HCT116 (cell line): ENCODE measurements at regions not wholly inside any gene's neighbourhood (a gene's known extent, or its start where the extent isn't known, plus 50 kb on each side); places are given as distances from the start of the nearest gene placed in this dataset.

ENCODE experiments used
- ATAC-seq: fragments of 200-7000 bp; cut with Tn5 transposase; 2 replicates; pipeline ENCODE4 v1.9.1; 2020; ENCODE audit warnings: mild to moderate bottlenecking, moderate library complexity
- BruUV-seq: library from RNA; stranded (reverse); fragments of 400-500 nt; replicated peaks from 2 replicates; lab custom pipeline; 2021; lab: Mats Ljungman, UMichigan
- CTCF ChIA-PET: fragments of 300-600 bp; sonication (Branson Sonifier 250); formaldehyde crosslinking; loops from one replicate; lab custom pipeline; 2021; ENCODE audit warnings: antibody characterized with exemption; lab: Charles Lee
- POLR2A ChIA-PET: fragments of 300-600, 350-600 bp; sonication (Branson Sonifier 250); formaldehyde crosslinking; loops from one replicate; lab custom pipeline; 2021; ENCODE audit warnings: antibody characterized with exemption; lab: Charles Lee
- RAD21 ChIA-PET, 2 experiments: fragments of 300-600 bp; sonication (Branson Sonifier 250); formaldehyde crosslinking; loops; one replicate each; lab custom pipeline; 2023; ENCODE audit warnings: low total read pairs in 2 of 2; ENCODE audit not compliant: uncharacterized antibody in 2 of 2, unreplicated experiment in 2 of 2, low non-redundant PET in 1 of 2; lab: Charles Lee
- DNase-seq: peaks from one replicate; pipeline ENCODE4 v3.0.0-alpha.2; 2010; ENCODE audit warnings: low read depth, low spot score
- H2AFZ ChIP-seq: fragments of 200-600 bp; shearing (Covaris generic), sonication (generic); 2 replicates; pipeline ENCODE4 v1.6.1; 2017; ENCODE audit warnings: low read depth, mixed run types, mixed read lengths, antibody characterized with exemption, low read length; ENCODE audit not compliant: poor library complexity, severe bottlenecking
- H3K27ac ChIP-seq: 2 replicates; pipeline ENCODE4 v1.5.1; 2012; ENCODE audit warnings: low read depth, low read length
- H3K27me3 ChIP-seq: fragments of 200-600 bp; sonication (generic); 2 replicates; pipeline ENCODE4 v1.6.1; 2016; ENCODE audit warnings: mixed run types, low read length, mixed read lengths; ENCODE audit not compliant: insufficient read depth
- H3K36me3 ChIP-seq, 2 experiments: fragments of 200-500 bp in 1 of 2; fragments of 200-600 bp in 1 of 2; sonication (Bioruptor generic) in 1 of 2; sonication (generic) in 1 of 2; 2 replicates each; pipeline versions ENCODE4 v1.5.1 to v1.6.1; 2014 to 2016; ENCODE audit warnings: low read length in 2 of 2, inconsistent platforms in 1 of 2, mixed read lengths in 1 of 2, mixed run types in 1 of 2; ENCODE audit not compliant: insufficient read depth in 2 of 2, control insufficient read depth in 1 of 2
- H3K4me1 ChIP-seq, 2 experiments: fragments of 200-600 bp in 1 of 2; sonication (generic) in 1 of 2; 2 replicates each; pipeline versions ENCODE4 v1.5.1 to v1.6.1; 2012 to 2017; ENCODE audit warnings: low read length in 2 of 2, inconsistent platforms in 1 of 2, mild to moderate bottlenecking in 1 of 2, mixed read lengths in 1 of 2, mixed run types in 1 of 2, moderate library complexity in 1 of 2; ENCODE audit not compliant: insufficient read depth in 2 of 2, control insufficient read depth in 1 of 2
- H3K4me2 ChIP-seq: fragments of 200-600 bp; sonication (generic); 2 replicates; pipeline ENCODE4 v1.6.1; 2017; ENCODE audit warnings: mixed run types, low read length, mixed read lengths
- H3K4me3 ChIP-seq, 2 experiments: fragments of 200-600 bp in 1 of 2; sonication (generic) in 1 of 2; replicated peaks in 1 of 2; 2 replicates each; pipeline ENCODE4 v1.5.1; 2011 to 2016; ENCODE audit warnings: low read length in 2 of 2, control low read depth in 1 of 2, low read depth in 1 of 2, mild to moderate bottlenecking in 1 of 2, mixed read lengths in 1 of 2, mixed run types in 1 of 2
- H3K79me2 ChIP-seq: fragments of 200-600 bp; sonication (generic); 2 replicates; pipeline ENCODE4 v1.6.1; 2017; ENCODE audit warnings: mild to moderate bottlenecking, mixed run types, low read length, moderate library complexity, mixed read lengths; ENCODE audit not compliant: insufficient read depth
- H3K9ac ChIP-seq: fragments of 200-600 bp; sonication (generic); 2 replicates; pipeline ENCODE4 v1.6.1; 2016; ENCODE audit warnings: low read length, mixed read lengths
- H3K9me2 ChIP-seq: fragments of 200-600 bp; sonication (generic), shearing (Covaris generic); 2 replicates; pipeline ENCODE4 v1.6.1; 2017; ENCODE audit warnings: mixed run types, mild to moderate bottlenecking, moderate library complexity; ENCODE audit not compliant: insufficient read depth
- H3K9me3 ChIP-seq, 2 experiments: fragments of 200-500 bp in 1 of 2; fragments of 200-600 bp in 1 of 2; sonication (Bioruptor generic) in 1 of 2; sonication (generic) in 1 of 2; 2 replicates each; pipeline ENCODE4 v1.6.1; 2014 to 2017; ENCODE audit warnings: low read length in 2 of 2, mixed read lengths in 2 of 2, inconsistent platforms in 1 of 2, low read depth in 1 of 2, mild to moderate bottlenecking in 1 of 2, mixed run types in 1 of 2, moderate library complexity in 1 of 2; ENCODE audit not compliant: control insufficient read depth in 1 of 2, insufficient read depth in 1 of 2
- H4K20me1 ChIP-seq: fragments of 200-600 bp; sonication (generic), shearing (Covaris generic); 2 replicates; pipeline ENCODE4 v1.6.1; 2017; ENCODE audit warnings: mixed run types, mild to moderate bottlenecking, moderate library complexity; ENCODE audit not compliant: insufficient read depth
- CBX3 ChIP-seq: IDR thresholded peaks from 2 replicates; pipeline ENCODE4 v1.6.1; 2012; ENCODE audit warnings: low read depth
- CEBPB ChIP-seq: IDR thresholded peaks from 2 replicates; pipeline ENCODE4 v1.6.1; 2012; ENCODE audit warnings: low read depth
- CTCF ChIP-seq, 3 experiments: fragments of 200-600 bp in 1 of 3; sonication (generic) in 1 of 3; IDR thresholded peaks in 2 of 3; conservative IDR thresholded peaks in 1 of 3; 2 replicates each; pipeline ENCODE4 v1.5.1; 2012 to 2017; ENCODE audit warnings: low read depth in 2 of 3, low read length in 2 of 3, antibody characterized with exemption in 1 of 3, borderline replicate concordance in 1 of 3, control low read depth in 1 of 3, mild to moderate bottlenecking in 1 of 3, mixed read lengths in 1 of 3, mixed run types in 1 of 3, moderate library complexity in 1 of 3; ENCODE audit not compliant: insufficient read depth in 1 of 3
- EGR1 ChIP-seq: IDR thresholded peaks from 2 replicates; pipeline ENCODE4 v1.6.1; 2012; ENCODE audit warnings: low read depth
- ELF1 ChIP-seq: IDR thresholded peaks from 2 replicates; pipeline ENCODE4 v1.6.1; 2012; ENCODE audit warnings: low read depth, borderline replicate concordance
- EZH2 ChIP-seq: fragments of 200-600 bp; sonication (generic); IDR thresholded peaks from 2 replicates; pipeline ENCODE4 v1.6.1; 2017; ENCODE audit warnings: antibody characterized with exemption, mixed run types
- EZH2phosphoT487 ChIP-seq: fragments of 200-600 bp; IDR thresholded peaks from 2 replicates; pipeline ENCODE4 v1.6.1; 2018; ENCODE audit warnings: antibody characterized with exemption, borderline replicate concordance
- JUND ChIP-seq: IDR thresholded peaks from 2 replicates; pipeline ENCODE4 v1.6.1; 2012
- MAX ChIP-seq: IDR thresholded peaks from 2 replicates; pipeline ENCODE4 v1.6.1; 2012
- POLR2A ChIP-seq: IDR thresholded peaks from 2 replicates; pipeline ENCODE4 v1.7.0; 2011; ENCODE audit warnings: borderline replicate concordance; ENCODE audit not compliant: insufficient read depth, insufficient read length; ENCODE audit errors: extremely low read depth
- RAD21 ChIP-seq: IDR thresholded peaks from 2 replicates; pipeline ENCODE4 v1.6.1; 2012; ENCODE audit warnings: low read depth, mild to moderate bottlenecking
- SIN3A ChIP-seq: IDR thresholded peaks from 2 replicates; pipeline ENCODE4 v1.6.1; 2012; ENCODE audit warnings: low read depth
- SP1 ChIP-seq: IDR thresholded peaks from 2 replicates; pipeline ENCODE4 v1.6.1; 2012; ENCODE audit warnings: low read depth
- SRF ChIP-seq: IDR thresholded peaks from 2 replicates; pipeline ENCODE4 v1.6.1; 2012; ENCODE audit warnings: low read depth
- TCF7L2 ChIP-seq: IDR thresholded peaks from 2 replicates; pipeline ENCODE4 v1.7.0; 2011; ENCODE audit warnings: borderline replicate concordance, inconsistent platforms; ENCODE audit not compliant: insufficient read depth, insufficient read length; ENCODE audit errors: extremely low read depth
- YY1 ChIP-seq: IDR thresholded peaks from 2 replicates; pipeline ENCODE4 v1.6.1; 2011; ENCODE audit warnings: low read length, low read depth, moderate library complexity, mild to moderate bottlenecking; ENCODE audit not compliant: insufficient replicate concordance; ENCODE audit errors: extremely low read depth
- ZFX ChIP-seq: fragments of 450-650 bp; IDR thresholded peaks from 2 replicates; pipeline ENCODE4 v1.6.1; 2017
- ZNF274 ChIP-seq: fragments of 200-500 bp; sonication (Bioruptor generic); IDR thresholded peaks from 2 replicates; pipeline ENCODE4 v1.6.1; 2014; ENCODE audit warnings: mild to moderate bottlenecking, low read depth, low read length, inconsistent platforms
- intact Hi-C: fragments of 100-400 bp; cut with micrococcal nuclease; formaldehyde crosslinking; loops from 2 replicates; pipeline ENCODE4 v1.10.0; 2022
- TF ChIP-seq, protein P1 (sequence below): IDR thresholded peaks from 2 replicates; pipeline ENCODE4 v1.6.1; 2012; ENCODE audit warnings: low read depth
- TF ChIP-seq, protein P2 (sequence below): IDR thresholded peaks from 2 replicates; pipeline ENCODE4 v1.6.1; 2012

- TF ChIP-seq CTCF (IDR thresholded peaks at IDR 0.05 in 2 of 3, conservative IDR thresholded peaks at IDR 0.05 in 1 of 3; ENCODE audit: borderline replicate concordance in 1 of 3, insufficient read depth in 1 of 3, low read depth in 2 of 3, low read length in 2 of 3): no peak
Observed at GRCh38 chr2:238789317-238789806, 58.5 kb upstream of the TWIST2 start (continued).

GRCh38 chr2:238790126-238790832 lies 57.6 kb upstream of the TWIST2 start:
- no peaks in the 10 kb centered on the region for H3K9me2 ChIP-seq
- no peak overlapping the region for H3K4me3 ChIP-seq
- ChIA-PET POLR2A (no interaction called here), CTCF (no interaction called here), RAD21 (no interaction called here)
- no peak overlapping the region for H2AFZ ChIP-seq
- H3K9me3 ChIP-seq: no peaks in the 10 kb centered on the region
- intact Hi-C loops: no loop called here
- no peak for ATAC-seq
- no peak overlapping the region for H3K4me2 ChIP-seq
- H3K36me3 ChIP-seq: no peaks in the 10 kb centered on the region
- no peak for DNase-seq
- H4K20me1 ChIP-seq: no peaks in the 10 kb centered on the region
- no peak overlapping the region for H3K9ac ChIP-seq
- H3K79me2 ChIP-seq: no peaks in the 10 kb centered on the region
- peaks cover 0 to 1% of the 10 kb centered on the region in 2 experiments; a peak in 1 of 4 replicates for H3K4me1 ChIP-seq
- H3K27me3 ChIP-seq: no peaks in the 10 kb centered on the region
- H3K27ac ChIP-seq: no peak overlapping the region
- BruUV-seq: no TSS peak
- TF ChIP-seq SIN3A (no peak), YY1 (no peak), RAD21 (no peak), ZNF274 (no peak), POLR2A (no peak), ELF1 (no peak), SP1 (no peak), EZH2phosphoT487 (no peak), EZH2 (no peak), EGR1 (no peak), SRF (no peak), CBX3 (no peak), CEBPB (no peak), TCF7L2 (no peak), ZFX (no peak), MAX (no peak), JUND (no peak)
- TF ChIP-seq, protein P1, sequence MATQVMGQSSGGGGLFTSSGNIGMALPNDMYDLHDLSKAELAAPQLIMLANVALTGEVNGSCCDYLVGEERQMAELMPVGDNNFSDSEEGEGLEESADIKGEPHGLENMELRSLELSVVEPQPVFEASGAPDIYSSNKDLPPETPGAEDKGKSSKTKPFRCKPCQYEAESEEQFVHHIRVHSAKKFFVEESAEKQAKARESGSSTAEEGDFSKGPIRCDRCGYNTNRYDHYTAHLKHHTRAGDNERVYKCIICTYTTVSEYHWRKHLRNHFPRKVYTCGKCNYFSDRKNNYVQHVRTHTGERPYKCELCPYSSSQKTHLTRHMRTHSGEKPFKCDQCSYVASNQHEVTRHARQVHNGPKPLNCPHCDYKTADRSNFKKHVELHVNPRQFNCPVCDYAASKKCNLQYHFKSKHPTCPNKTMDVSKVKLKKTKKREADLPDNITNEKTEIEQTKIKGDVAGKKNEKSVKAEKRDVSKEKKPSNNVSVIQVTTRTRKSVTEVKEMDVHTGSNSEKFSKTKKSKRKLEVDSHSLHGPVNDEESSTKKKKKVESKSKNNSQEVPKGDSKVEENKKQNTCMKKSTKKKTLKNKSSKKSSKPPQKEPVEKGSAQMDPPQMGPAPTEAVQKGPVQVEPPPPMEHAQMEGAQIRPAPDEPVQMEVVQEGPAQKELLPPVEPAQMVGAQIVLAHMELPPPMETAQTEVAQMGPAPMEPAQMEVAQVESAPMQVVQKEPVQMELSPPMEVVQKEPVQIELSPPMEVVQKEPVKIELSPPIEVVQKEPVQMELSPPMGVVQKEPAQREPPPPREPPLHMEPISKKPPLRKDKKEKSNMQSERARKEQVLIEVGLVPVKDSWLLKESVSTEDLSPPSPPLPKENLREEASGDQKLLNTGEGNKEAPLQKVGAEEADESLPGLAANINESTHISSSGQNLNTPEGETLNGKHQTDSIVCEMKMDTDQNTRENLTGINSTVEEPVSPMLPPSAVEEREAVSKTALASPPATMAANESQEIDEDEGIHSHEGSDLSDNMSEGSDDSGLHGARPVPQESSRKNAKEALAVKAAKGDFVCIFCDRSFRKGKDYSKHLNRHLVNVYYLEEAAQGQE: no peak
- TF ChIP-seq, protein P2, sequence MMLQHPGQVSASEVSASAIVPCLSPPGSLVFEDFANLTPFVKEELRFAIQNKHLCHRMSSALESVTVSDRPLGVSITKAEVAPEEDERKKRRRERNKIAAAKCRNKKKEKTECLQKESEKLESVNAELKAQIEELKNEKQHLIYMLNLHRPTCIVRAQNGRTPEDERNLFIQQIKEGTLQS: no peak
